ENCODE measurements at regions not wholly inside any gene's neighbourhood (a gene's known extent, or its start where the extent isn't known, plus 50 kb on each side); places are given as distances from the start of the nearest gene placed in this dataset.
"Not testable (repeated sequence)": the region's sequence is repeated elsewhere in the genome, so short reads cannot be mapped to it uniquely, and the experiment has no call there.

DNA sequence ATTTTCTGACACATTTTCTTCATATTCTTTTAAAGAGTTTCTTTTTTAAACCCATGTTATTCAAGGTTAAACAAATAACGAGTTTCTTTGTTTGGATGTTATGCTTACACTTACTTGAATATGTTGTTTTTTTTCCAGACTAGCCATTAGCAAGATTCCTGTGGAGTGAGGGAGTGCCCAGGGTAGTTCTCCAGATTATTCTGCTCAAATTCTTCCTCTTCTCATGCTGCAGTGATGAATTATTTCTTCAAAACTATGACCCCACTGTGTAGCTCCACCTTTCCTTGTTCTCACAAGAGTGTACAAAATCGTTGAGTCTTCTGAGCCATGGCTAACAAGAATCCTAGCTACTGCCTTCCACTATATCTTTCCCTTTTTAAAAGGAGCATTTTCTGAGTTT is 134.1 kb upstream of the ELOVL6 start:
- TF ChIP-seq, protein P1, sequence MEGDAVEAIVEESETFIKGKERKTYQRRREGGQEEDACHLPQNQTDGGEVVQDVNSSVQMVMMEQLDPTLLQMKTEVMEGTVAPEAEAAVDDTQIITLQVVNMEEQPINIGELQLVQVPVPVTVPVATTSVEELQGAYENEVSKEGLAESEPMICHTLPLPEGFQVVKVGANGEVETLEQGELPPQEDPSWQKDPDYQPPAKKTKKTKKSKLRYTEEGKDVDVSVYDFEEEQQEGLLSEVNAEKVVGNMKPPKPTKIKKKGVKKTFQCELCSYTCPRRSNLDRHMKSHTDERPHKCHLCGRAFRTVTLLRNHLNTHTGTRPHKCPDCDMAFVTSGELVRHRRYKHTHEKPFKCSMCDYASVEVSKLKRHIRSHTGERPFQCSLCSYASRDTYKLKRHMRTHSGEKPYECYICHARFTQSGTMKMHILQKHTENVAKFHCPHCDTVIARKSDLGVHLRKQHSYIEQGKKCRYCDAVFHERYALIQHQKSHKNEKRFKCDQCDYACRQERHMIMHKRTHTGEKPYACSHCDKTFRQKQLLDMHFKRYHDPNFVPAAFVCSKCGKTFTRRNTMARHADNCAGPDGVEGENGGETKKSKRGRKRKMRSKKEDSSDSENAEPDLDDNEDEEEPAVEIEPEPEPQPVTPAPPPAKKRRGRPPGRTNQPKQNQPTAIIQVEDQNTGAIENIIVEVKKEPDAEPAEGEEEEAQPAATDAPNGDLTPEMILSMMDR (IDR thresholded peaks at IDR 0.05; ENCODE audit: control extremely low read depth, extremely low read depth, low read depth, missing control alignments): no peak
- ChIA-PET POLR2A (no interaction called here), CTCF (interaction anchor here (1.6 to 2.8 kb wide), 2 partner anchors 17 to 177 kb away, joined by 3 to 7 read pairs; no protein-coding TSS in a partner anchor)
- no peak for DNase-seq (ENCODE audit: extremely low spot score)

DNA sequence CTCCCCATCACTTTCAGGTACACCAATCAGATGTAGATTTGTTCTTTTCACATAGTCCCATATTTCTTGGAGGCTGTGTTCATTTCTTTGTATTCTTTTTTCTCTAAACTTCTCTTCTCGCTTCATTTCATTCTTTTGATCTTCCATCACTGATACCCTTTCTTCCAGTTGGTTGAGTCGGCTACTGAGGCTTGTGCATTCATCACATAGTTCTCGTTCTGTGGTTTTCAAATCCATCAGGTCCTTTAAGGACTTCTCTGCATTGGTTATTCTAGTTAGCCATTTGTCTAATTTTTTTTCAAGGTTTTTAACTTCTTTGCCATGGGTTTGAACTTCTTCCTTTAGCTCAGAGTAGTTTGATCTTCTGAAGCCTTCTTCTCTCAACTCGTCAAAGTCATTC is 128.0 kb upstream of the ELOVL6 start:
- DNase-seq (ENCODE audit: extremely low spot score); POLR2A ChIA-PET; CTCF ChIA-PET: not testable (repeated sequence)

DNA sequence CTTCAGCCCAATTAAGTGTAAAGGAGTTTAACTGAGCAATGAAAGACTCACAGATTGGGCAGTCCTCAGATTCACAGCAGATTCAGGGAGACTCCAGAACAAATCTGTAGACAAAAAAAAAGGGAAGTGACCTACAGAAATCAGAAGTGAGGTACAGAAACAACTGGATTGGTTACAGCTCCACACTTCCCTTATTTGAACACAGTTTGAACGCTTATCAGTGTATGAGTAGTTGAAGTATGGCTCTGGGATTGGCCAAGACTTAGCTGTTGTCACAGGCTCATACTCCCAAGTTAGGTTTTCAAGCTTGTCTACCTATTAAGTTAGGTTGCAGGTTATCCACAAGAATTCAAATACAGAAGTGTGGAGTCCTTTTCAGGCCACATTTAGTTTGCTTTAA is 112.4 kb upstream of the ELOVL6 start:
- ChIA-PET POLR2A (no interaction called here), CTCF (interaction anchor here (0.8 to 7.3 kb wide), 3 partner anchors 54 to 203 kb away, joined by 3 to 60 read pairs (median 4); no protein-coding TSS in a partner anchor)
- no peak for DNase-seq (ENCODE audit: extremely low spot score)
- TF ChIP-seq, protein P1 (IDR thresholded peaks at IDR 0.05; ENCODE audit: control extremely low read depth, extremely low read depth, low read depth, missing control alignments): no peak

DNA sequence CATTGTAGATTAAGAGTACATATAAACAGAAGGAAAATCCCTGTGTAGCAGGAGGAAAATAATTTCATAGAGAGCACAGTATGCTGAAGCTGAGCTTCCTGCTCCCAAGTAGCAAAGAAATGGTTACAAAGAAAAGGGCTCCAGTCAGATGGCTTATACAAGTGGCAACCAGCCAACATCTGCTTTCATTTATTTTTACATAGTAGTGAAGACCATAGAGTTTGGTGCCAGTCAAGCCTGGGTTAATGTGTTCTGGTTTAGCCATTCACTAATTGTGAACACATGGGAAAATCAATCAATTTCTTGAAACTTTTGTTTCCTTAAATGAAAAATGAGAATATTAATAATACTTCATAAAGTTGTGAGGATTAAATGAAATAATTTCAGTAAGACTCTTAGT is 111.3 kb upstream of the ELOVL6 start:
- TF ChIP-seq, protein P1 (IDR thresholded peaks at IDR 0.05; ENCODE audit: control extremely low read depth, extremely low read depth, low read depth, missing control alignments): no peak
- POLR2A ChIA-PET: no interaction called here
- no peak for DNase-seq (ENCODE audit: extremely low spot score)
- CTCF ChIA-PET: interaction anchor here (1.5 to 7.3 kb wide), 2 partner anchors 56 to 200 kb away, joined by 4 to 60 read pairs; no protein-coding TSS in a partner anchor

DNA sequence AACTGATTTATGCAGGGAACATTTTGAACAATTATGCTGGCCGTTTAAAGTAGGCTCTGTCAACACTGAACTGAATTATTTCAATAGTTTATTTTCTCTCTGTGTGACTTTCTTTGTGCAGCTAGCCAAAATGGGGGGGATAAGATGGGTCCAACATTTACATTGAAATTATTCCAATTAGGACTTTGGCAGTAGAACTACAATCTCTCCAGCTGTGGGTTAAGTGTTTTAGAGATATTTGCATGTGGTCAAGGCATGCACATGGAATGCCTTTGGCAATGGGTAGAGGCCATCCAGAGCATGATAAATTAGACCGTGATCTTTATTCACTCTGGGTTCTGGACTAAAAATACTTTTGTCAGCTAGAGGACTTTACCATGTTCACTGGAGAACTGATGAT is 107.9 kb upstream of the ELOVL6 start:
- POLR2A ChIA-PET: no interaction called here
- CTCF ChIA-PET: interaction anchor here (2.0 kb wide), 1 partner anchor 9 kb away, joined by 7 read pairs; no protein-coding TSS in a partner anchor
- no peak for DNase-seq (ENCODE audit: extremely low spot score)
- TF ChIP-seq, protein P1 (IDR thresholded peaks at IDR 0.05; ENCODE audit: control extremely low read depth, extremely low read depth, low read depth, missing control alignments): no peak

DNA sequence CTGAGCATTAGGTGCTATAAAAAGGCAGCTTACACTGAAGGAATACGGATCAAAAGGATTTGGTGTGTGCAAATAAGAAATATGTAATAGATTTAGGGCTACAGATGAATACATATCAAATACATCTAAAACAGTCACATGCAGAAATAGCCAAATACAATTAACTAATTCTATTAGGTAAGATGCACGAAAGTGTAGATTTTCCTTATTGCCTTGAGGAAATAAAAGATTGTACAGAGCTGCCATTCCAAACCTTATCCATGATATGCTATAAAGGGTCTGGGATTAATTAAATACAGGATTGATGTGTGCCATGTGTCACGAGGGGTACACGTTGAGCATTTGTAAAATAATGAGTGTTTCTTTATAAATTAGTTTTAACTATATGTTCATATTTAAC is 107.0 kb upstream of the ELOVL6 start:
- POLR2A ChIA-PET: no interaction called here
- TF ChIP-seq, protein P1 (IDR thresholded peaks at IDR 0.05; ENCODE audit: control extremely low read depth, extremely low read depth, low read depth, missing control alignments): no peak
- DNase-seq (ENCODE audit: extremely low spot score): no peak
- CTCF ChIA-PET: interaction anchor here (1.2 to 2.0 kb wide), 2 partner anchors 10 to 206 kb away, joined by 3 to 7 read pairs; no protein-coding TSS in a partner anchor

DNA sequence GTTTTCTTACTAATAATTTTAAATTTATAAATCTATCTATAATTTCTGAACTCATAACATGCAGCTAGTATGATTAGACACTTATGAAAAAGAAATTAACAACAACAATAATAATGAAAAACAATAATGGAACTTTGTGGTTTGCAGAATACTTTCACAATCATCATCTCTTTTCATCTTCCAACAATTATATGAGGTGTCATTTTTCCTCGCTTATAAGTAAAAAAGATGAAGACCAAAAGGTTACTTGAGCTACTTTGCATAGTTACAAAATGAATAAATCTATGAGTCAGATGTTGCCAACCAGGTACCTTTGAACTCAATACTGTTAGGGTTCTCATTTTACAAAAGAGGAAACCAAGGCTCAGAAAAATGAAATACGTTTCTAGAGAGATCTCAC is 98.5 kb upstream of the ELOVL6 start:
- DNase-seq (ENCODE audit: extremely low spot score): peak; percentile 32
- POLR2A ChIA-PET: no interaction called here
- CTCF ChIA-PET: interaction anchor here (1.2 to 2.8 kb wide), 2 partner anchors 10 to 18 kb away, joined by 4 to 17 read pairs; no protein-coding TSS in a partner anchor
- TF ChIP-seq, protein P1 (IDR thresholded peaks at IDR 0.05; ENCODE audit: control extremely low read depth, extremely low read depth, low read depth, missing control alignments): no peak

Data from GM10248 (cell line).